Endothelial cell of umbilical vein (primary cell): ENCODE measurements at regions not wholly inside any gene's neighbourhood (a gene's known extent, or its start where the extent isn't known, plus 50 kb on each side); places are given as distances from the start of the nearest gene placed in this dataset.

Experiments used
- BruUV-seq: library from RNA; stranded (reverse); fragments of 400-500 nt; replicated peaks from 2 replicates; lab custom pipeline; 2021; lab: Mats Ljungman, UMichigan
- CTCF ChIA-PET: fragments of 300-600, 350-600 bp; sonication (Branson Sonifier 250); formaldehyde crosslinking; loops from one replicate; lab custom pipeline; 2021; ENCODE audit warnings: antibody characterized with exemption, inconsistent platforms; lab: Charles Lee
- POLR2A ChIA-PET: fragments of 300-600, 350-600 bp; sonication (Branson Sonifier 250); formaldehyde crosslinking; loops from one replicate; lab custom pipeline; 2021; ENCODE audit warnings: antibody characterized with exemption, inconsistent platforms; lab: Charles Lee
- DNase-seq: peaks from one replicate; pipeline ENCODE4 v3.0.0-alpha.2; 2011; ENCODE audit warnings: low read depth, low spot score
- FAIRE-seq: peaks from 2 replicates; lab custom pipeline; 2011; peaks lifted over from hg19 to GRCh38; lab: Jason Lieb, UNC
- H2AFZ ChIP-seq: 2 replicates; pipeline ENCODE4 v1.6.0; 2012; ENCODE audit warnings: low read depth, low read length, control low read depth, inconsistent platforms
- H3K27ac ChIP-seq: 2 replicates; pipeline ENCODE4 v1.5.1; 2011; ENCODE audit warnings: low read depth, mild to moderate bottlenecking, control low read depth, low read length, moderate library complexity; ENCODE audit not compliant: insufficient read depth
- H3K27me3 ChIP-seq, 2 experiments: 2 replicates each; pipeline versions ENCODE4 v1.6.0 to v1.6.1; 2011; ENCODE audit warnings: low read length in 2 of 2, mixed read lengths in 1 of 2; ENCODE audit not compliant: control insufficient read depth in 2 of 2, insufficient read depth in 2 of 2
- H3K36me3 ChIP-seq, 2 experiments: 2 replicates in 1 of 2; 3 replicates in 1 of 2; pipeline ENCODE4 v1.5.1; 2011; ENCODE audit warnings: low read length in 2 of 2, mild to moderate bottlenecking in 1 of 2, moderate library complexity in 1 of 2; ENCODE audit not compliant: control insufficient read depth in 2 of 2, insufficient read depth in 2 of 2; ENCODE audit errors: extremely low read depth in 1 of 2
- H3K4me1 ChIP-seq: 3 replicates; pipeline ENCODE4 v1.5.1; 2011; ENCODE audit warnings: mild to moderate bottlenecking, low read length; ENCODE audit not compliant: control insufficient read depth, insufficient read depth; ENCODE audit errors: extremely low read depth
- H3K4me2 ChIP-seq: 2 replicates; pipeline ENCODE4 v1.6.1; 2011; ENCODE audit warnings: low read length, control low read depth, mixed read lengths; ENCODE audit not compliant: insufficient read depth
- H3K4me3 ChIP-seq, 3 experiments: fragments of 200-600 bp in 1 of 3; sonication (generic), shearing (Covaris generic) in 1 of 3; replicated peaks in 1 of 3; 2 replicates each; pipeline ENCODE4 v1.5.1; 2011 to 2016; ENCODE audit warnings: control low read depth in 3 of 3, low read length in 3 of 3, mild to moderate bottlenecking in 2 of 3, inconsistent platforms in 1 of 3, low read depth in 1 of 3, moderate library complexity in 1 of 3; ENCODE audit not compliant: insufficient read depth in 1 of 3
- H3K79me2 ChIP-seq: 2 replicates; pipeline ENCODE4 v1.6.0; 2012; ENCODE audit warnings: low read length, inconsistent platforms; ENCODE audit not compliant: control insufficient read depth, insufficient read depth
- H3K9ac ChIP-seq: replicated peaks from 2 replicates; pipeline ENCODE3; 2011; ENCODE audit warnings: low read length, control low read depth; ENCODE audit not compliant: insufficient read depth; ENCODE audit errors: extremely low read depth
- H3K9me1 ChIP-seq: replicated peaks from 3 replicates; pipeline ENCODE4 v1.6.0; 2011; ENCODE audit warnings: mild to moderate bottlenecking, low read length; ENCODE audit not compliant: control insufficient read depth, insufficient read depth; ENCODE audit errors: extremely low read depth
- H3K9me3 ChIP-seq: replicated peaks from 2 replicates; pipeline ENCODE4 v1.5.1; 2012; ENCODE audit warnings: low read length, inconsistent platforms; ENCODE audit not compliant: control insufficient read depth, insufficient read depth
- H4K20me1 ChIP-seq: replicated peaks from 2 replicates; pipeline ENCODE3; 2011; ENCODE audit warnings: mild to moderate bottlenecking, low read length; ENCODE audit not compliant: control insufficient read depth, insufficient read depth; ENCODE audit errors: extremely low read depth
- EZH2 ChIP-seq: IDR thresholded peaks from 2 replicates; pipeline ENCODE4 v1.6.1; 2012; ENCODE audit warnings: borderline replicate concordance, low read depth, mild to moderate bottlenecking, moderate library complexity, low read length, inconsistent platforms; ENCODE audit not compliant: severe bottlenecking
- FOS ChIP-seq: IDR thresholded peaks from 2 replicates; pipeline ENCODE4 v1.6.1; 2011; ENCODE audit warnings: mild to moderate bottlenecking, low read length, moderate library complexity, borderline replicate concordance; ENCODE audit not compliant: insufficient read depth
- GATA2 ChIP-seq: IDR thresholded peaks from 2 replicates; pipeline ENCODE4 v1.7.0; 2011; ENCODE audit warnings: low read depth, mild to moderate bottlenecking, moderate library complexity, mixed read lengths, low read length; ENCODE audit not compliant: insufficient read length, insufficient read depth
- JUN ChIP-seq: IDR thresholded peaks from 2 replicates; pipeline ENCODE4 v1.6.1; 2011; ENCODE audit warnings: borderline replicate concordance, low read depth; ENCODE audit not compliant: insufficient read length, insufficient read depth
- MAX ChIP-seq: IDR thresholded peaks from 2 replicates; pipeline ENCODE4 v1.6.1; 2011; ENCODE audit not compliant: insufficient read depth, insufficient read length
- MYC ChIP-seq: IDR thresholded peaks from one replicate; pipeline ENCODE4 v1.6.1; 2011; ENCODE audit warnings: mild to moderate bottlenecking, low read depth, low read length
- POLR2A ChIP-seq: IDR thresholded peaks from 2 replicates; pipeline ENCODE4 v1.6.1; 2012; ENCODE audit warnings: low read depth, mild to moderate bottlenecking, control low read depth, low read length
- POLR2AphosphoS5 ChIP-seq: IDR thresholded peaks from 2 replicates; pipeline ENCODE4 v1.6.1; 2012; ENCODE audit warnings: low read depth, mild to moderate bottlenecking, control low read depth, low read length, moderate library complexity; ENCODE audit not compliant: insufficient read depth
- dilution Hi-C: fragments of 300-500 bp; cut with MboI; formaldehyde crosslinking; loops from one replicate; pipeline ENCODE4 v1.15.0; 2019; ENCODE audit warnings: low sequenced_read_pairs; ENCODE audit not compliant: extremely low pct_ligation_motif_present
- intact Hi-C: fragments of 100-400 bp; cut with micrococcal nuclease; formaldehyde crosslinking; loops from one replicate; pipeline ENCODE4 v1.10.0; 2022
- TF ChIP-seq, protein P1 (sequence below), 2 donors: IDR thresholded peaks; 1 replicate in 1 of 2; 2 replicates in 1 of 2; pipeline ENCODE4 v1.5.1; 2011; ENCODE audit warnings: low read length in 2 of 2, mild to moderate bottlenecking in 2 of 2, moderate library complexity in 2 of 2, control low read depth in 1 of 2, inconsistent platforms in 1 of 2, low read depth in 1 of 2; ENCODE audit not compliant: insufficient read depth in 1 of 2; ENCODE audit errors: extremely low read depth in 1 of 2

- H3K36me3 ChIP-seq, result no peaks in the 10 kb centered on the region
- no peak overlapping the region for H3K4me3 ChIP-seq
- H3K9me3 ChIP-seq, result no peaks in the 10 kb centered on the region
- ChIA-PET CTCF (interaction anchor here (1.1 kb wide), 1 partner anchor 10 kb away, joined by 3 read pairs; no protein-coding TSS in a partner anchor), POLR2A (no interaction called here)
- no peak overlapping the region for H3K9ac ChIP-seq
- DNase-seq, result no peak
- no peaks in the 10 kb centered on the region for H4K20me1 ChIP-seq
- H3K4me1 ChIP-seq, result no peaks in the 10 kb centered on the region
- intact Hi-C loops (no loop called here), dilution Hi-C loops (no loop called here)
- no peaks in the 10 kb centered on the region for H3K27me3 ChIP-seq
- no TSS peak for BruUV-seq
- no peak overlapping the region for H2AFZ ChIP-seq
- no peaks in the 10 kb centered on the region for H3K9me1 ChIP-seq
- H3K4me2 ChIP-seq, result no peak overlapping the region
- no peaks in the 10 kb centered on the region for H3K79me2 ChIP-seq
- no peak overlapping the region for H3K27ac ChIP-seq
- TF ChIP-seq MYC (no peak), JUN (no peak), EZH2 (no peak), GATA2 (no peak), POLR2AphosphoS5 (no peak), FOS (no peak), MAX (no peak), POLR2A (no peak)
- TF ChIP-seq, protein P1, sequence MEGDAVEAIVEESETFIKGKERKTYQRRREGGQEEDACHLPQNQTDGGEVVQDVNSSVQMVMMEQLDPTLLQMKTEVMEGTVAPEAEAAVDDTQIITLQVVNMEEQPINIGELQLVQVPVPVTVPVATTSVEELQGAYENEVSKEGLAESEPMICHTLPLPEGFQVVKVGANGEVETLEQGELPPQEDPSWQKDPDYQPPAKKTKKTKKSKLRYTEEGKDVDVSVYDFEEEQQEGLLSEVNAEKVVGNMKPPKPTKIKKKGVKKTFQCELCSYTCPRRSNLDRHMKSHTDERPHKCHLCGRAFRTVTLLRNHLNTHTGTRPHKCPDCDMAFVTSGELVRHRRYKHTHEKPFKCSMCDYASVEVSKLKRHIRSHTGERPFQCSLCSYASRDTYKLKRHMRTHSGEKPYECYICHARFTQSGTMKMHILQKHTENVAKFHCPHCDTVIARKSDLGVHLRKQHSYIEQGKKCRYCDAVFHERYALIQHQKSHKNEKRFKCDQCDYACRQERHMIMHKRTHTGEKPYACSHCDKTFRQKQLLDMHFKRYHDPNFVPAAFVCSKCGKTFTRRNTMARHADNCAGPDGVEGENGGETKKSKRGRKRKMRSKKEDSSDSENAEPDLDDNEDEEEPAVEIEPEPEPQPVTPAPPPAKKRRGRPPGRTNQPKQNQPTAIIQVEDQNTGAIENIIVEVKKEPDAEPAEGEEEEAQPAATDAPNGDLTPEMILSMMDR (IDR thresholded peaks at IDR 0.05; ENCODE audit: extremely low read depth in 1 of 2, insufficient read depth in 1 of 2, low read depth in 1 of 2, low read length in 2 of 2), result no peak
- no peak for FAIRE-seq
Measured at GRCh38 chr5:56751572-56752313, 63.6 kb upstream of the MAP3K1 start.
